Stomach (tissue), 8 donors: ENCODE measurements at regions not wholly inside any gene's neighbourhood (a gene's known extent, or its start where the extent isn't known, plus 50 kb on each side); places are given as distances from the start of the nearest gene placed in this dataset.
"Not testable (repeated sequence)": the region's sequence is repeated elsewhere in the genome, so short reads cannot be mapped to it uniquely, and the experiment has no call there.

Experiments
- DNase-seq, 2 donors: peaks; one replicate each; pipeline versions ENCODE4 v3.0.0 to v3.0.0-alpha.2; 2013 to 2019
- H3K27ac ChIP-seq, 5 donors: fragments of 200-600 bp in 4 of 5; sonication (generic) in 4 of 5; one replicate each; pipeline ENCODE4 v1.5.1; 2013 to 2019; ENCODE audit warnings: mild to moderate bottlenecking in 1 of 5, moderate library complexity in 1 of 5
- H3K27me3 ChIP-seq, 3 donors: fragments of 200-600 bp; sonication (generic); one replicate each; pipeline ENCODE4 v1.5.1; 2017 to 2019; ENCODE audit warnings: mixed run types in 1 of 3
- H3K36me3 ChIP-seq, 4 donors: fragments of 200-600 bp; sonication (generic); 1 replicate in 3 of 4; 2 replicates in 1 of 4; pipeline ENCODE4 v1.5.1; 2016 to 2019
- H3K4me1 ChIP-seq, 4 donors: fragments of 200-600 bp; sonication (generic); one replicate each; pipeline ENCODE4 v1.5.1; 2016 to 2019
- H3K4me3 ChIP-seq, 4 donors: fragments of 200-600 bp; sonication (generic) in 3 of 4; one replicate each; pipeline ENCODE4 v1.5.1; 2016 to 2019; ENCODE audit warnings: mild to moderate bottlenecking in 1 of 4
- H3K9me3 ChIP-seq, 4 donors: fragments of 200-600 bp; sonication (generic); one replicate each; pipeline ENCODE4 v1.5.1; 2016 to 2019
- EP300 ChIP-seq: sonication (generic); formaldehyde crosslinking; IDR thresholded peaks from one replicate; pipeline ENCODE4 v1.6.1; 2017; ENCODE audit warnings: antibody characterized with exemption
- POLR2A ChIP-seq, 4 donors: fragments of 450-650 bp; IDR thresholded peaks; one replicate each; pipeline ENCODE4 v1.6.1; 2016; ENCODE audit warnings: antibody characterized with exemption in 4 of 4, control low read depth in 2 of 4, mild to moderate bottlenecking in 1 of 4, moderate library complexity in 1 of 4
- POLR2AphosphoS5 ChIP-seq, 3 donors: sonication (generic); formaldehyde crosslinking; IDR thresholded peaks; one replicate each; pipeline ENCODE4 v1.6.1; 2016; ENCODE audit warnings: antibody characterized with exemption in 3 of 3
- WGBS, 5 donors: extraction: QIAGEN DNeasy Blood & Tissue Kit in 3 of 5; methylation state at CpG; one replicate each; pipeline versions ENCODE4 v1.1.5 to v1.1.7; 2013 to 2018; 5-methylcytosine and 5-hydroxymethylcytosine counted together
- intact Hi-C: fragments of 100-400 bp; cut with DNase I; formaldehyde crosslinking; loops from one replicate; pipeline ENCODE4 v1.15.1; 2023; ENCODE audit warnings: low total_unique reads
- TF ChIP-seq, protein P1 (sequence below), 7 experiments: fragments of 450-650 bp in 4 of 7; fragments of 200-600 bp in 3 of 7; sonication (generic) in 3 of 7; IDR thresholded peaks; one replicate each; pipeline ENCODE4 v1.5.1; 2016 to 2019; ENCODE audit warnings: antibody characterized with exemption in 7 of 7, control low read depth in 2 of 7, mild to moderate bottlenecking in 1 of 7
- donor health status: healthy with polysubstance abuse.
- donor health status: Bipolar disorder and iron deficiency.
- donor health status: healthy.

- TF ChIP-seq EP300 (no peak), POLR2AphosphoS5 (IDR thresholded peaks at IDR 0.05) (no peak), POLR2A (IDR thresholded peaks at IDR 0.05) (no peak)
- TF ChIP-seq, protein P1, sequence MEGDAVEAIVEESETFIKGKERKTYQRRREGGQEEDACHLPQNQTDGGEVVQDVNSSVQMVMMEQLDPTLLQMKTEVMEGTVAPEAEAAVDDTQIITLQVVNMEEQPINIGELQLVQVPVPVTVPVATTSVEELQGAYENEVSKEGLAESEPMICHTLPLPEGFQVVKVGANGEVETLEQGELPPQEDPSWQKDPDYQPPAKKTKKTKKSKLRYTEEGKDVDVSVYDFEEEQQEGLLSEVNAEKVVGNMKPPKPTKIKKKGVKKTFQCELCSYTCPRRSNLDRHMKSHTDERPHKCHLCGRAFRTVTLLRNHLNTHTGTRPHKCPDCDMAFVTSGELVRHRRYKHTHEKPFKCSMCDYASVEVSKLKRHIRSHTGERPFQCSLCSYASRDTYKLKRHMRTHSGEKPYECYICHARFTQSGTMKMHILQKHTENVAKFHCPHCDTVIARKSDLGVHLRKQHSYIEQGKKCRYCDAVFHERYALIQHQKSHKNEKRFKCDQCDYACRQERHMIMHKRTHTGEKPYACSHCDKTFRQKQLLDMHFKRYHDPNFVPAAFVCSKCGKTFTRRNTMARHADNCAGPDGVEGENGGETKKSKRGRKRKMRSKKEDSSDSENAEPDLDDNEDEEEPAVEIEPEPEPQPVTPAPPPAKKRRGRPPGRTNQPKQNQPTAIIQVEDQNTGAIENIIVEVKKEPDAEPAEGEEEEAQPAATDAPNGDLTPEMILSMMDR (IDR thresholded peaks at IDR 0.05): no peak
- intact Hi-C loops: no loop called here
- Histone ChIP-seq H3K4me3 (no peak overlapping the region), H3K36me3 (no peaks in the 10 kb centered on the region), H3K9me3 (no peaks in the 10 kb centered on the region), H3K27ac (no peak overlapping the region), H3K27me3 (no peaks in the 10 kb centered on the region), H3K4me1 (no peaks in the 10 kb centered on the region)
- no peak for DNase-seq
- 77 to 87% (median 83%) methylated on average over 3 of the region's 3 CpGs for WGBS, 5 donors
Measured at GRCh38 chr11:80937842-80938241, 1497.0 kb upstream of the TENM4 start.

DNA sequence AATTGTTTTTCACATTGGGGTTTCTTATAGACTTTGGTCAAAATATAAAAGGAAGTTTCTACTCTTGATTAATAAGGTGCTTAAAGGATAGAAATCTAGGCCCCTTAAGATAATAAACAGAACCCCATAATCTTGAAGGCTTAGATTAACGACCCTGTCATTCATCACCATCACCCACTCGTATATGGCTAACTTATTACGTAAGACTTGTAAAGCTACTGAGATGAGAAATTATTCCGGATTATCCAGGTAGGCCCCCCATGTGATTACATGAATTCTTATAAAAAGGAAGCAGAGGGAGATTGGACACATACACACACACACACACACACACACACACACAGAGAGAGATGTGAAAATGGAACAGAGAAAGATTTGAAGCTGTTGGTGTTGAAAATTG, 1489.2 kb upstream of the TENM4 start:
- intact Hi-C loops: no loop called here
- Histone ChIP-seq H3K27ac (no peak overlapping the region), H3K9me3 (no peaks in the 10 kb centered on the region), H3K27me3 (no peaks in the 10 kb centered on the region), H3K36me3 (no peaks in the 10 kb centered on the region), H3K4me1 (no peaks in the 10 kb centered on the region), H3K4me3 (no peak overlapping the region)
- TF ChIP-seq POLR2AphosphoS5 (IDR thresholded peaks at IDR 0.05) (no peak), EP300 (no peak), POLR2A (IDR thresholded peaks at IDR 0.05) (no peak)
- TF ChIP-seq, protein P1 (IDR thresholded peaks at IDR 0.05): no peak
- DNase-seq: no peak
- WGBS, 5 donors: 77 to 89% (median 86%) methylated on average over 4 of the region's 4 CpGs

DNA sequence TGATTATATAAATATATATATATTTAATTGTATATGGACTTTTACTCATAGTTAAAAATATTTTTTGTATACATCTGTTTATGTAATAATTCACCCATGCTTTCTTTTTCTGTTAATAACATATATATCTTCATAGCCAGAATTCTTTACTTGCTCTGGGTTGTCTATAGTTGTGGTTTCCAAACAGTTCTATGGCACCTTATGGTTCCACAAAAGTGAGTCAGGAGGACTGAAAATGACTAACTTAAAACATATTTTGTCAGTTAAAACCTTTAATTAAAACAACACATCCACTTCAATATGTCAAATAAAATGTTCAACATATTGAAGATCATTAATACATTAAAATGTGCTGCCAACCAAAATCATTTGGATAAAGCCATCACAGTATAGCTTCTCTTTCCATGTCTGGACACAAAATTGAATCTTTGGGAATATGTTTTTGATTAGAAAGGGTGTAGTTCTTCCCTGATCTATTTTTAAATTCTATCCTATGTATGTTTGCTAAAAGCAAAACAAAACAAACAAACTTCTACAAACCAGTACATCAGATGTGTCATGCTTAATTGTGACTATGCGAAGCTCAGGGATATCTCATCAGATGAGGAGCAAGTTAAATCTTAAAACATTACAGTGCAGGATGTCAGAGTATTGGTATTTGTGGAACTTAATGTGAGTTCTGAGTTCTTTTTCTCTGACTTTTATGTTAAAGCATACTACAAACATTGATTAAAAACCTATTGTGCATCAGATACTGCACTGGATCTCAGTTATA, 1488.4 kb upstream of the TENM4 start:
- Histone ChIP-seq H3K36me3 (no peaks in the 10 kb centered on the region), H3K27ac (no peak overlapping the region), H3K9me3 (no peaks in the 10 kb centered on the region), H3K27me3 (no peaks in the 10 kb centered on the region), H3K4me3 (no peak overlapping the region), H3K4me1 (no peaks in the 10 kb centered on the region)
- whole genome bisulfite sequencing, 5 donors: 84 to 98% (median 94%) methylated on average over 1 of the region's 1 CpG
- TF ChIP-seq POLR2A (IDR thresholded peaks at IDR 0.05) (no peak), POLR2AphosphoS5 (IDR thresholded peaks at IDR 0.05) (no peak), EP300 (no peak)
- TF ChIP-seq, protein P1 (IDR thresholded peaks at IDR 0.05): no peak
- no peak for DNase-seq
- intact Hi-C loops: no loop called here

DNA sequence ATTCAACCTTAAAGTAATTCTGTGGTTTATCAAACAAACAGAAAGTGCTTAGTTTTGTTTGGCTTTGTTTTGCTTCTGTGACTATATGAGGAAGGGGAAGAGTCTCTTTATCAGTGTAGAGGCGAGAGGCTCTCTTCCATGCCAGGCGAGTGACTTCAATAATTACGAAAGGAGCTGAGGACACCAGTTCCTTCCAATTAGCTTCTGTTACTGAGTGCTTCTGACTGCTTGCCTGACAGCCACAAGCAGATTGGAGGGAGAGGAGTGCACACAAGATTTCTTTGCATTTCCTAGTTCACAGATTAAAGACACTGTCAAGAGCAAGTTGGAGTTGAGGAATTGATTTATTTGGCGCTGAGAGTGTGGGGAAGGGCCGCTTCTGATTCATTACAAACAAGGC, 1484.5 kb upstream of the TENM4 start:
- no peaks in the 10 kb centered on the region for H3K4me1 ChIP-seq
- intact Hi-C loops: no loop called here
- no peaks in the 10 kb centered on the region for H3K36me3 ChIP-seq
- no peaks in the 10 kb centered on the region for H3K27me3 ChIP-seq
- H3K4me3 ChIP-seq: no peak overlapping the region
- no peak overlapping the region for H3K27ac ChIP-seq
- TF ChIP-seq EP300: no peak
- no peak for TF ChIP-seq POLR2A (IDR thresholded peaks at IDR 0.05)
- TF ChIP-seq, protein P1 (IDR thresholded peaks at IDR 0.05): no peak
- TF ChIP-seq POLR2AphosphoS5 (IDR thresholded peaks at IDR 0.05): no peak
- 76 to 80% (median 78%) methylated on average over 5 of the region's 5 CpGs for WGBS, 5 donors
- H3K9me3 ChIP-seq: no peaks in the 10 kb centered on the region
- peak in 1 of 2 donors; percentile 3 for DNase-seq

GRCh38 chr11:80921310-80921709, 1480.5 kb upstream of the TENM4 start:
- H3K27ac ChIP-seq, H3K27me3 ChIP-seq, H3K4me1 ChIP-seq, H3K9me3 ChIP-seq, DNase-seq, H3K36me3 ChIP-seq, intact Hi-C loops, H3K4me3 ChIP-seq: not testable (repeated sequence)
